Hepatic stellate cell (primary cell): ENCODE measurements at regions not wholly inside any gene's neighbourhood (a gene's known extent, or its start where the extent isn't known, plus 50 kb on each side); places are given as distances from the start of the nearest gene placed in this dataset.

Experiments used
- DNase-seq: peaks from one replicate; pipeline ENCODE4 v3.0.0; 2011; ENCODE audit warnings: low spot score

DNA sequence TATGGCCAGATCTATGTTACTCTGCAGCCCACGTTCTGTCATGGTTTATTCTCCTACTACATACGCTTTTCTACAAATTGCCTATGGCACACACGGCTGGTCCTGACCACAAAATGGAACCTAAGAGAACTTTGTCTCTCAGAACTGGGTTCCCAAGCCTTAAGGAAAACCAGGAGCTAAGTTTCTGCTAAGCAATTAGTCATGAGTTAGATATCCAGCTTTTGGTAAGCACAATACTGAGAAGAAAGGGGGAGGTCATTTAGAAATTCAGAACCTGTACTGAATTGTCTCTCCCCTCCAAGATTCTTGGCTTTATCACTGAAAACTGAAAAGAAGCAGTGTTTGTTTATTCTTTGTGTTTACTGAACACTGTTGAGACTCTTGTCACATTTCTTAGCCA, 283.5 kb upstream of the TANK start:
- DNase-seq = no peak

DNA sequence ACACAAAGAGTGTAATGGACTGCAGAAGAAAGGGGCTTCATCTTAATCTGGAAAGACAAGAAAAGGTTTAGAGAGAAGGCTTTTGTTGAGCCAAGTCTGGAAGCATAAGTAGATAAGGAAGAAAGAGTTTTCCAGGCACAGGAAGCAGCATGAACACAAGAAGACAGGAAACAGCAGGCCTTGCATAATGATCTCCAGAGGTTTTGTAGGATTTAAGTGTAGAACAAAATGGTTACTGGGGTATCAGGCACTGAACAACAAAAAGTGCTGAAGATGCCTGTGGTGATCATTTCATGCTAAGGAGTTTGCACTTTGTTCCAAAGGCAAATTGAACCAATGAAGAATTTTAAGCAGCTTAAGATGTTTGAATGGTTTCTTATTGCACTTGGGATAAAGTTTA, 281.6 kb upstream of the TANK start:
- no peak for DNase-seq

DNA sequence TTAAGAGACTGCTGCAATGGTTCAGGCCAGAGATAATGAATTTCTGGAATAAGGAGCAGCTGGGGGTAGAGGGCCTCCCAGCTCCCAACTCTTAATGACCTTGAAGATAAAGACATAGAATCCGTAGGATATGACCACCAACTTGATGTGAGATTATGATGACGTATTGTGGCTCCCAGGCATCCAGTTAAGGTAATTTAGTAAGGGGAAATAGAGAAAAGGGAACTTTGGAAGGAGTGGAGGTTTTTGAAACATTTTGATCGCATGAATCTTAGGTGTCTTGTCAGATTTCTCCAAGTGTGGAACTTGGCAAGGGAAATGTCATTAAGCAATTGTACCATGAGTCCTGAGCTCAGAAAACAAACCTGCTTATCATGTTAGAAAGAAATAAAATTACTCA, 277.3 kb upstream of the TANK start:
- DNase-seq = no peak

DNA sequence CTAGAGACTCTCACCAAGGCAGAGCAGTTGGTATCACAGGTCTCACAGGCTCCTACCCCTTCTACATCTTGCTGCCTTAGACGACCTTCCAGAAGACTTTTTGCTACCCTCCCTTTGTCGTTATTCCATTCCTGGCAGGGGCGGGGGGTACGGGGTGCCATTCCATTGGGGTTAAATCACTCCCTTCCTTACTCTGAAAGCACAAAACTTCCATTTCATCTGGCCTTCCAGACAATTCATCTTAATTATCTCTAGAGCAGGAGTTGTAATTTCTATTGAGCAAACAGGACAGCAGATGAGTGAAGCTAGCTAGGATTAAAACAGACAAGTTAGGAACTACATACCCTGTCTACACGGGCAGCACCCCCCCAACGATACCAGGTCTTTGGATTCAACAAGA, 276.2 kb upstream of the TANK start:
- no peak for DNase-seq

DNA sequence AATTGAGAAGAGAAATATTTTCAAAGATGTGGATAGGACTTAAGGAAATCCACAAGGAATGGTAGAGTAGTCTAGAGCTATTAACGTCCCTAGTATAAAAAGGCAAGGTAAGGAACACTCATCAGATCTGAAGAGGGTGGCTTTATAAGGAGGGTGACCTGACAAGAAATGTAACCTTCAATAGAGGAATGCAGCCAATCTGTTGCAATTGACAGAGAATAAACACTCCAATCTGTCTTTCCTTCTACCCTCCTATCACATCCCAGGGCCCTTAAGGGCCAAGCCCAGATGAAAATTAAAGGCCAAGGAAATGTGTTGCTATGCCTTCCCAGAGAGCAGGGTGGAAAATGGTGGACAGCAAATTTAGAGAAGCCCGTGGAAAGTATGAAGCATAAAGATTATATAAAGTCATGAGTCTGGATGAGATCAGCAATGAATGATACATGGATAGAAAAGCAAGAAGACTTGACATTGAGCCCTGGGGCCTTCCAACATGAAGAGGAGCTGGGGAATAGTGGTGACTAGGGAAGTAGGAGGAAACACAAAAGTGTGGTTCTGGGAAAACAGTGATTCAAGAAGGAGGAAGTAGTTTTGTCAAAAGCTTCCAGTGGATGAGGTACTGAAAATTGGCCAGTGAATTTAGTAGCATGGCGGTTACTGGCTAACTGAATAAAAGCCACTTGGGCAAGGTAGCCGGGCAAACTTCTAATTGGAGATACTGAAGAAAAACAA, 270.6 kb upstream of the TANK start:
- no peak for DNase-seq

DNA sequence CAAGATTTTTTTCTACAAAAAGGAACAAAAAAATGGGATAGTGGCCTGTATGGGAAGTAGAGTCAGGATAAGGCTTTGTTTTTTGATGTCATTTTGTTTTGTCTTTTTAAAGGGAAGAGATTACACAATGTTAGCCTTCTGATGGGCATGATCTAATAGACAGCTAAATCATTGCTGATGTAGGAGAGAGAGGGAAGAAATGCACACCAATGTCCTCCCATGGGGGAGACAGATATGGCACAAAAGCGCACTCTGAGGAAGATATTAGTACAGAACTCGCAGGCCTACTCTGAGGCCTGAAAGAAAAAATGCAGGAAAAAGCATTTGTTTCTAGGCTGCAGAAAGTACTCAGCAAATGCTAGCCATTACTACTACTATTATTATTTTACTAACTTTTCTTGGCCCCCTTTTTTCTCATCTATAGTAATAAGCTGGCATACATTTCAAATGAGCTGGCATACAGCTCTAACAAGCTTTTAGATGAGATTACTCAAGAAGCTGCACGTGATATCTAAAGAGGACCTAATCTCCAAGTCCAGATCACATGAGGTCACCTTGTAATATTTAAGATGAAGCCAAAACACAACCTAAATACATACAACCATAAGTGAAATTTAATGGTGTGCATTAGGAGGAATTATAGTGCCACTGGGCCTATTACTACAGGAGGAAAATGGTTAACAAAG, 269.4 kb upstream of the TANK start:
- no peak for DNase-seq

DNA sequence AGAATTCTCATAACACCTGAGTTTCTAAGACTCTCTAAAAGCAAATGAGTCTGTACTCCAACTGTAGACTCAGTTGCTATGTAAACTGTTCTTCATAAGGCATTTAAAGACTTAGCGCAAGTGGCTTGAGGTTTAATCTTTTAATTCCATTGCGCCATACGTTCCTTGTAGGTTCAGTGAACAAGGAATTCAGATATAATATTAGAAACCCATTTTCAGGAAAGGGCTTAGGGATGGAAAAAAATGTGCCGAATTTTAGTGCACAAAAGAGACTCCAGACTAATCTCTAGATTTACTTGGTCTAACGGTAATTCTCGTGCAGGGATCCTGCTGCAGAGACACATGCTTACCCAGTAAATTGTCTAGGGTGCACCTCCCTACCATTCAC, 268.9 kb upstream of the TANK start:
- no peak for DNase-seq

DNA sequence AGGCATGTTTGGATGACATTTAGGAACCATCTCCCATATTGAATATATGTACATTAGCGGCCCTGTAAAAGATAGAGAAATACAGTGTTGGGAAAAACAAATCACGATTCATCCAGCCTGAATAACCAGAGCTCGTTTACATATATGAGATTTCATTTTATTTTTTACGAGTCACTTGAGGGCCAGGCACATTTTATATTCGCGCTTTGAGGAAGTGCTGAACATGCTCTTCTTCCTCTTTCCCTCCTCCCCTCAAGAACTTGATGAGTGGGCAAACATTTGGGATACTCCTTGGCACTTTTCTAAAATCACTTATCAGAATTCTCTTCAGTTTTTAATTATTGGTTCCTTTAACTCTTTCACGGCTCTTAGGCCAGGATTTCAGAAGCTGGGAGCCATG, 268.0 kb upstream of the TANK start:
- no peak for DNase-seq

DNA sequence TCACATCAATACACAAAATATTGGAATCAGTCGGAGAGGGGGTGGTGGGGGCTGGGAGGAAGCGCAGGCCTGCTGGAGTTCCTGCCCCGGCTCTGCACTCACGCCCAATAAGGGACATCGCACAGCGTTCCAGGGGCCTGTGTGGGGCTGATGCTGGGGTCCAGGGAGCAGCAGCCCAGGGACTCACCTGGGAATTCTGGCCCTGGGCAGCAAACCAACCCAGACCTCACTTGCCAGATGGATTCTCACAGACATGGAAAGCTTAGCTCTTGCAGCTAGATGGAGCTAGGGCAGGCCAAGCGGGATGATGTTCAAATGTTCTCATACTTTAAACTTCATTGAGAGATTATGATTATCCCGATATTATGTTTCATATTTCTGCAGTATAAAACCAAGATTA, 266.6 kb upstream of the TANK start:
- no peak for DNase-seq

DNA sequence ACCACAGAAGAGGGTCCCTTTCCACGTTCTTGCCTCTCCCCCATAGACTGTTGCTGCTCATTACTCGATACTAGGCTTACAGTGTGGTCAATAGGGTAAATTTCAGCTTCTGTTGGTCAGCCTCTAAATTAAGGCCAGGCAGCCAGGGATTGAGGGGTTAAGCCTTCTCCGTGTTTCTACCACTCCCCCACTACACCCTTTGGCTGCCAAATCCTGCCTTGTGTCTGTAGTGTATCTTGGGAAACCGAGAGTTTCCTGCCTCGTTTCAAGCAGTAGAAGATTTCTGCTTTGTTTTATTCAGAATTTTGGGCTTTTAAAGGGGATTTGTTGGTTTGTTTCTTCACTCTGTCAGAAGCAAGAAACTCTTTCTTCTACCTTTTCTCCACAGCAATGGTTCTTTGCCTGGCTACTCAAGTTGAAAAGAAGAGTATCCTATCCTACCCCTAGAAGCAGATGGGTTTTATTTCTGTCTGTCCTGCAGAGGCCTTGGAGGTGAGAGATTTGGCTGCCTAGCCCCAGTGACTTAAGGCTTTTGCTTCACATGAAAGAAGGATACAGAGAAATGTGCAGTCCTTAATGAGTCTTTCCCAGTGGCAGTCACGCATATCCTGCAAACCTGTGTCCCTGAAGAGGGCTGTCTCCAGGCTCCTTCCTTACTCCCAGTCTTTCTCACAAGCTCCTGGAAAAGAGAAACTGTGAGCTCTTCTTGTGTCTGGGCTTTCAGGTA, 261.5 kb upstream of the TANK start:
- no peak for DNase-seq

DNA sequence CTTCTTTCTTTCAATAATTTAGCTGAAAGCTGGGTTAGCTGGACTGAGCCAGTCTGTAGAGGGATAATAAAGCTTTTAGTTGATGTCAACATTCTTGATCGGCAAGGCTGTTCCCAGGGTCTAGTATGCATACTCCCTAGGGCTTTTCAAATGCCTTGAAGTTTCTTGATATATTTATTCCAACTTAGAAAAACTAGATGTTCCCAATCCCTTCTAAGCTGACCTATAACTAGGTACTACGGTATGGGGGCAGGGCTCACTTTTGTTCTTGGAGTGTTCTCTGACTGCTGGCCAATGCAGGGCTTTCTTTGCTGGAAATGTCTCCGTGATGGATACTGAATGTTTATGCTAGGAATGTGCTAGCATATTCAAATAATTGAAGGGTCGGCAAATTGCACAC, 258.6 kb upstream of the TANK start:
- DNase-seq = no peak

DNA sequence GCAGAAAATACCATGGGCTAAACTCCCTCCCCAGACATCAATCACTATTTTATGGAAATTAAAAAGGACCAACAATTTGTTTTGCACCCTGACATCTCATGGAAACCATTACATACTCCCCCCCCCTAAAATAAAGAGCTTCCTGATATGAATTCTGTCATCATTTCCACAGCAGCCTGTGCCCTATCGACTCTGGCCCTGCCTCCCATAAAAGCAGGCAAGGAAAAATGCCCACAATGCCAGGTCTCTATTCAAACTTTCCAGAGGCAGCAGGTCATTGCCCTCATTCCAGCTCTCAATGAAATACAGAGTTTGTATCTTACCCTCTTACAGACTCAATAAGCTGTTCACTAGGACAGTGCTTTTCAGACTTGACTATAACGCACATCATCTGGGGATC, 254.4 kb upstream of the TANK start:
- no peak for DNase-seq

DNA sequence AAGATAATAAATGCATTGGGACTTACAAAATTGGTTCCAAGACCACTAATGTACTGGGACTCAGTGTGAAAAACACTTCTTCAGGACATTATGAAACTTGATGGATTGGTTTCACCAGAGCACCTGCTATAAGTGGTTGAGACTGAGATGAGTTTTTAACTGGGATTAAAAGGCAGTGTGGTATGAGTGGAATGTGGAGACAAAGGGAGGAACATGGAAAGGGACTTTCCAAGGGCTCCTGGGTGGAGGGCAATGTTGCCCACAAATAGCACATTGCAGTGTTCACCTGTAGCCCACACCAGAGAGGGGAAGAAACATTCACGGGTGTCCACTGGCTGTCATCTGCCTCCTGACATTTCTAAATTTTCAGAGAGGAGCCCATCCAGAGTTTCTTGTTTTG, 253.3 kb upstream of the TANK start:
- no peak for DNase-seq

DNA sequence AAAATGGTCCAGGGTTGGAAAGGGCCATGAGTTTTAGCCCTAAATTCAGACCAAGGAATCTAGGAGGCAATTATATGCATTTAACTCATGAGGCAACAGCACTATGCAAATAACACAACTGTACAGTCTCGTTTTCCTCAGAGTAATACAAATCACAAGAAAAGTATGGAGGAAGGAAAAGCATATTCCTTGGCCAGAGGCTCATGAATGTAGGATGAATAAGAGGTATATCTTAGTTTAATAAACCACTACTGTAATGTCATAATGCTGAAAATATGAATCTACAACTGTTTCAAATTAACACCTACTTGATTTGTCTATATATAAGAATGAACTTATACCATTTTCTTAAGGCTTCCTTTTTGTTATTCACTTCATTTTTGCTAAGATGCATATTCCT, 252.5 kb upstream of the TANK start:
- no peak for DNase-seq

DNA sequence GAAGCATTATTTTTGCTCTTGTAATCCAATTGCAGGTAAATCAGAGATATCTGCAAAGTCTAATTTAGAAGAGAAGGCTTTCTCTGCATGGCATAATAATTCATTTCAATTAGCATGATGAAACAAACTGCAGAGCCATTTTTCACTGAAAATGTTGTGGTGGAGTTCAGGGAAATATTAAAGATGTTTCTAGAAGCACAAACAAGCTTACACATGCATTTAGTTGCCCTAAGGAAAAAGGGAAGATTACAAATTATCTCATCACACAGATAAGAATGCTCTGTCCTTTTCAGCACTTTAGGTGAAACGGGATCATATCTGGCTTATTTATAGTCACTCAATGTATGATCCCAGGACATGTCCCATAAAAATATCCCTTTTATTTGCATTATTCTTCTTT, 252.1 kb upstream of the TANK start:
- no peak for DNase-seq

DNA sequence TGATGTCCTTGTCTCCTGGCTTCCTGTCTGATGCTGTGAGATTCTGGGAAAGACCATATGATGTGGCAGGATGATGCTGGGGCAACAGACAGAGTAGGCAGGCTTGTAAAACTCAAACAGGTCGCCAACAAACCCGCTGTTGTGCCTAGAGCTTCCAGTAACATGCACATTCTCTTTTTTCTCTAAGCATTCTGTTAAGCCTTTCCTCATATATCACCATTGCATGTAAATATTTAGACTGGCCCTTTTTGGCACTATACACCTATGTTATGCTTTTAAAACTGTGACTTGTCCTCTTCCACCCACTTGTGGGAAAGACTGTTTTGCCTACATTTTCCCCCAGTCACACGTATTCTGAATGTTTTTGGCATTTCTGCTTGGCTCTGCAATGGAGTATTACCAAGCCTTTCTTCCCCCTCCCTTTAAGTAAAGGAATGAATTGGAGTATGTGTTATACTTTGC, 250.4 kb upstream of the TANK start:
- DNase-seq = no peak

DNA sequence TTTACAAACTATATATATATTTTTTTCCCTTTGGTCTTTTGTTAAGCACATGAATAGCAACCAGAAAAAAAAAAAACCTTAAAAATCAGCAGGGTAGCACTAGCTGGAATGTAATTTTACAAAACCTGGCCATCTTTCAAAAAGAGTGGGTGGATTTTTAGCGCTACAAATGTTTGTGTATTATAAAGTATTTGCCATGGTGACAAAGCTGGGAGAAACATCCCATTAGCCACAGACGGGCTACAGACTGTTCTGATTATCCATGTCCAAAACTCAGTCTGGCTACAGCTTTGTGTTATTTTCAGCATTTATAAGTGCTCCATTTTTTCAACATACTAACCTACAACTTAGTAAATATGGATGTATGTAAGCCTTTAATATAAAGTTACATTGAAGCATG, 249.5 kb upstream of the TANK start:
- peak; percentile 16 for DNase-seq

DNA sequence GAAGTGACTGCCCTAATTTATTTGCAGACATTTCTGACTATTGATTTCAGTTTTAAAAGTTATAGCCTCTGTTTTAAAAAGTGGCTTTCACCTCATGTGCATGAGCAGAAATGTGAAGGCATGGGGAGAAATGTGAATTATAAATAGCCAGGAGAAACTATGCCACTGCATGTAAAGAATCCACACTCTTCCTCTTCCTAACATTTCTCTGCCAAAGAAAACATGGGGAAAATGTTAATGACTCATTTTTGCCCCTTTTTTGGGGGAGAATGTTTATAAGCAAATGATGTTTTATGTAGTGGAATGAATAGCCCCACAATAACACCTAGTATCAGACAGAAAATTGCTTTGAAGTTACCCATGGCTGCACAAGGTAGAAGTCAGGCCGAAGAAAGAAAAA, 249.0 kb upstream of the TANK start:
- no peak for DNase-seq

DNA sequence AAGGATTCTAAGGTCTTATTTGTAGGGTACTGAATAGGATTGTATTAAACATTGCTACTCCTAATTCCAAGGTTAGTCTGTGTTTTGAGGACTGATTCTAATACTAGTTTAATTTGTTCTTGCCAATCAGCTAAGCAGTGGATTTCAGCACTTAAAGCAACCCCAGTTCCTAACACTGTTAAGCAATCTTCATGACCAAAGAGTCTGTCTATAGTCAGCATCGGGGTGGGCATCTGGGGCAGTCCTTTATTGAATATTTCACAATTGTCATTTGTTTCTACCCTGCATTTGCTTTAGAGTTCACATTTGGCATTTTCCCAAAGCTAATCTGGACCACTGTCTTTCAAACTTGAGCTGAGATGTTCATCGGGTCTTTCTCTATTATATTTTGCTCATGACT, 248.0 kb upstream of the TANK start:
- DNase-seq = no peak

DNA sequence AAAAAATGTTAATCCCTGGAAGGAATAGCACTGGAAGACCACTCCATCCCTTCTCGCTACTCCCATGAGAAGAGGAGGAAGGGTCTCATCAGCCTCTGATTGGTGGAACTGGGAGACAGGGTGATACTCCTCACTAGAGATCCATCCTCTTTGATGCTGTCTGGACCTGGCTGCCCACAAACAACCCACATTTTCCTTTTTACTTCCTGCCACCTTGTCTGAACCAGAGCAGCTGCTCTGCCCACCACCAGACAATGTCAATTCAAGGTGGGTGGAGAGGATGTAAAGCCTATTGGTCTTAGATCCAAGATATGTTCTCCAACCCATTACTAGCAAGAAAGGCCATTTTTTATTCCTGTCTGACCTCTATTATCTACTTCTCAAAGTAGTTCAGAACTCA, 246.9 kb upstream of the TANK start:
- no peak for DNase-seq

DNA sequence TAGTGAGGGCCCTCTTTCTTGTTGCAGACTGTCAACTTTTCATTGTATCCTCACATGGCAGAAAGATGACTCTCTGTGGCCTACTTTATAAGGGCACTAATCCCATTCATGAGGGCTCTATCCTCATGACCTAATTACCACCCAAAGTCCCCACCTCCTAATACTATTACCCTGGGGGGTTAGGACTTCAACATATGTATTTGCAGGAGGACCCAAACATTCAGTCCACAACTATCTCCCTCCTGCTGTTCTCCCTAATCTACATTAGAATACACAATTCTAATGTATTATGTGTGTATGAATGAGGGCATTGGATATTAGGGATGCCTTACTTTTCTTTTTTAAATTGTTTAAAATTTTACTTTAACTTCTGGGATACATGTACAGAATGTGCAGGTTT, 246.0 kb upstream of the TANK start:
- DNase-seq = no peak

DNA sequence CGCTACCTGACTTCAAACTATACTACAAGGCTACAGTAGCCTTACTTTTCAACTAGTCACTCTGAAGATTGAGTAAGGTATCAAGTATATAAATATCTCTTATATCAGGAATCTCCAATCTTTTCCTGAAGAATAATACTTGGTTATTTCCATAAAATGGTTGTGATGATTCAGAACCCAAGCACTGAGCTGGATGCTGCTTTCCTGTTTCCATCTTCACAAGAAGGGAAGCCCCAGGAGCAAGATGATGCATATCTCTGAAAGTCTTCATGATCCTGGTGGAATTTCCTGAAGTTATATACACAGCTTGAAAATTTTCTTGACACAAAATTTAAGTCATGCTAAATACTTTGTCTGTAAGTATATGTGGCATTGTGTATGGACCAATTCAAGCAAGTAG, 243.9 kb upstream of the TANK start:
- no peak for DNase-seq

DNA sequence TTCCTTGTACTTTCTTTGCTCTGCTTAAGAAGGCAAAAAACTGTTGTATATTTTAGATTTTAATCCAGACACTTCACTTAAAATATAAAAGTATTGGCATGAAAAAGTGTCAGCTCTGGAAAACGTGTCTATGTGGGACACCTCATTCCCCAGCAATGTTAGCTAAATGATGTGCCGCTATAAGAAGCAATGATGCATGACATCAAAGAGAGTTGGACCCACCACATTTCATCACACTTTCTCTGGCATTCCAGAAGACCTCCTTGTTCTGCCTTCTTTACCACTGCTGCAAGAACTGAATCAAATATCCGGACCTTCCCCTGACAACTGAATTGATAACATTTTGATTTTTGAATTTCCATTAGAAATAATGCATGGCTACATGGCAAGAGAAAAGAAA, 242.4 kb upstream of the TANK start:
- DNase-seq = no peak
